ENCODE measurements at regions not wholly inside any gene's neighbourhood (a gene's known extent, or its start where the extent isn't known, plus 50 kb on each side); places are given as distances from the start of the nearest gene placed in this dataset.
"Not testable (repeated sequence)": the region's sequence is repeated elsewhere in the genome, so short reads cannot be mapped to it uniquely, and the experiment has no call there.

GRCh38 chr14:30471980-30472379, 87.0 kb upstream of the G2E3 start:
- intact Hi-C loops (cut with DNase I): no loop called here
- no peak for TF ChIP-seq CTCF (IDR thresholded peaks at IDR 0.05)
- TF ChIP-seq POLR2A (IDR thresholded peaks at IDR 0.05): no peak
- no peak for TF ChIP-seq EP300 (IDR thresholded peaks at IDR 0.05)
- Histone ChIP-seq H3K27me3 (no peaks in the 10 kb centered on the region), H3K4me1 (ENCODE audit: insufficient read depth) (no peaks in the 10 kb centered on the region), H3K36me3 (no peaks in the 10 kb centered on the region), H3K4me3 (no peak overlapping the region), H3K9me3 (no peaks in the 10 kb centered on the region), H3K27ac (no peak overlapping the region)
- no peak for DNase-seq

- H3K36me3 ChIP-seq; H3K27ac ChIP-seq; DNase-seq; intact Hi-C loops (cut with DNase I); H3K4me1 ChIP-seq (ENCODE audit: insufficient read depth); H3K9me3 ChIP-seq; H3K27me3 ChIP-seq; H3K4me3 ChIP-seq: not testable (repeated sequence)
- WGBS, 3 donors: 89 to 96% (median 94%) methylated on average over 31 to 32 of the region's 36 CpGs
These were observed 84.9 kb upstream of the G2E3 start for GRCh38 chr14:30473846-30474696.

GRCh38 chr14:30482276-30482675, 76.7 kb upstream of the G2E3 start:
- DNase-seq: no peak
- 67 to 69% (median 68%) methylated on average over 1 of the region's 1 CpG for WGBS, 3 donors
- no peaks in the 10 kb centered on the region for H3K4me1 ChIP-seq (ENCODE audit: insufficient read depth)
- H3K36me3 ChIP-seq: no peaks in the 10 kb centered on the region
- no peak for TF ChIP-seq EP300 (IDR thresholded peaks at IDR 0.05)
- TF ChIP-seq POLR2A (IDR thresholded peaks at IDR 0.05): no peak
- no peak for TF ChIP-seq CTCF (IDR thresholded peaks at IDR 0.05)
- no peak overlapping the region for H3K4me3 ChIP-seq
- intact Hi-C loops (cut with DNase I): no loop called here
- H3K9me3 ChIP-seq: no peaks in the 10 kb centered on the region
- H3K27ac ChIP-seq: no peak overlapping the region
- H3K27me3 ChIP-seq: no peaks in the 10 kb centered on the region

GRCh38 chr14:30484201-30484600, 74.8 kb upstream of the G2E3 start:
- Histone ChIP-seq H3K27ac (no peak overlapping the region), H3K4me1 (ENCODE audit: insufficient read depth) (no peaks in the 10 kb centered on the region), H3K36me3 (no peaks in the 10 kb centered on the region), H3K27me3 (no peaks in the 10 kb centered on the region), H3K4me3 (no peak overlapping the region), H3K9me3 (no peaks in the 10 kb centered on the region)
- 78 to 80% (median 80%) methylated on average over 3 of the region's 3 CpGs for WGBS, 3 donors
- no peak for DNase-seq
- TF ChIP-seq EP300 (IDR thresholded peaks at IDR 0.05) (no peak), POLR2A (IDR thresholded peaks at IDR 0.05) (no peak), CTCF (IDR thresholded peaks at IDR 0.05) (no peak)
- intact Hi-C loops (cut with DNase I): no loop called here

- H3K27me3 ChIP-seq: no peaks in the 10 kb centered on the region
- intact Hi-C loops (cut with DNase I): no loop called here
- H3K36me3 ChIP-seq: no peaks in the 10 kb centered on the region
- no peak overlapping the region for H3K4me3 ChIP-seq
- DNase-seq: no peak
- H3K9me3 ChIP-seq: no peaks in the 10 kb centered on the region
- TF ChIP-seq POLR2A (IDR thresholded peaks at IDR 0.05) (no peak), CTCF (IDR thresholded peaks at IDR 0.05) (no peak), EP300 (IDR thresholded peaks at IDR 0.05) (no peak)
- WGBS, 3 donors: 65 to 93% (median 88%) methylated on average over 1 of the region's 1 CpG
- no peak overlapping the region for H3K27ac ChIP-seq
- no peaks in the 10 kb centered on the region for H3K4me1 ChIP-seq (ENCODE audit: insufficient read depth)
These were observed 74.0 kb upstream of the G2E3 start for GRCh38 chr14:30484976-30485375.

All from ovary (tissue), 7 donors.